C4-2B (cell line): ENCODE measurements at regions not wholly inside any gene's neighbourhood (a gene's known extent, or its start where the extent isn't known, plus 50 kb on each side); places are given as distances from the start of the nearest gene placed in this dataset.

ENCODE experiments used
- CTCF ChIP-seq: fragments of 450-650 bp; conservative IDR thresholded peaks from 2 replicates; pipeline ENCODE4 v1.5.1; 2017; ENCODE audit warnings: mild to moderate bottlenecking
- ZFX ChIP-seq: fragments of 450-650 bp; IDR thresholded peaks from 2 replicates; pipeline ENCODE4 v1.6.1; 2017

GRCh38 chr13:34179927-34180326 lies 362.0 kb downstream of the RFC3 start:
- TF ChIP-seq CTCF, result no peak
- no peak for TF ChIP-seq ZFX
